Breast epithelium (tissue), 4 donors: ENCODE measurements at regions not wholly inside any gene's neighbourhood (a gene's known extent, or its start where the extent isn't known, plus 50 kb on each side); places are given as distances from the start of the nearest gene placed in this dataset.

ENCODE experiments used
- DNase-seq, 2 donors: peaks; one replicate each; pipeline ENCODE4 v3.0.0-alpha.2; 2019; ENCODE audit warnings: low spot score in 2 of 2
- H3K27ac ChIP-seq, 2 donors: fragments of 200-600 bp; sonication (generic) in 1 of 2; one replicate each; pipeline ENCODE4 v1.5.1; 2016 to 2019; ENCODE audit warnings: mild to moderate bottlenecking in 1 of 2
- H3K27me3 ChIP-seq, 2 donors: fragments of 200-600 bp; sonication (generic) in 1 of 2; one replicate each; pipeline versions ENCODE4 v1.5.1 to v1.6.0; 2017 to 2019; ENCODE audit warnings: control low read depth in 1 of 2, mild to moderate bottlenecking in 1 of 2
- H3K36me3 ChIP-seq: fragments of 200-600 bp; one replicate; pipeline ENCODE4 v1.5.1; 2019
- H3K4me1 ChIP-seq, 2 donors: fragments of 200-600 bp; sonication (generic); one replicate each; pipeline ENCODE4 v1.5.1; 2016 to 2019; ENCODE audit warnings: control low read depth in 1 of 2
- H3K4me3 ChIP-seq, 3 donors: fragments of 200-600 bp; sonication (generic); 1 replicate in 2 of 3; 2 replicates in 1 of 3; pipeline ENCODE4 v1.5.1; 2016 to 2019; ENCODE audit warnings: mild to moderate bottlenecking in 3 of 3, moderate library complexity in 2 of 3
- H3K9me3 ChIP-seq, 2 donors: fragments of 200-600 bp; sonication (generic) in 1 of 2; one replicate each; pipeline ENCODE4 v1.5.1; 2016 to 2019; ENCODE audit warnings: control low read depth in 1 of 2
- POLR2A ChIP-seq: fragments of 450-650 bp; IDR thresholded peaks from one replicate; pipeline ENCODE4 v1.6.1; 2016; ENCODE audit warnings: antibody characterized with exemption, mild to moderate bottlenecking, moderate library complexity
- POLR2AphosphoS5 ChIP-seq, 3 donors: sonication (generic); formaldehyde crosslinking; IDR thresholded peaks; one replicate each; pipeline ENCODE4 v1.6.1; 2017; ENCODE audit warnings: antibody characterized with exemption in 3 of 3
- intact Hi-C: fragments of 100-400 bp; cut with DNase I; formaldehyde crosslinking; loops from one replicate; pipeline ENCODE4 v1.15.1; 2023; ENCODE audit warnings: low total_unique reads
- TF ChIP-seq, protein P1 (sequence below), 3 donors: fragments of 450-650 bp; IDR thresholded peaks; one replicate each; pipeline ENCODE4 v1.5.1; 2016 to 2017; ENCODE audit warnings: antibody characterized with exemption in 3 of 3, mild to moderate bottlenecking in 3 of 3, moderate library complexity in 3 of 3

DNA sequence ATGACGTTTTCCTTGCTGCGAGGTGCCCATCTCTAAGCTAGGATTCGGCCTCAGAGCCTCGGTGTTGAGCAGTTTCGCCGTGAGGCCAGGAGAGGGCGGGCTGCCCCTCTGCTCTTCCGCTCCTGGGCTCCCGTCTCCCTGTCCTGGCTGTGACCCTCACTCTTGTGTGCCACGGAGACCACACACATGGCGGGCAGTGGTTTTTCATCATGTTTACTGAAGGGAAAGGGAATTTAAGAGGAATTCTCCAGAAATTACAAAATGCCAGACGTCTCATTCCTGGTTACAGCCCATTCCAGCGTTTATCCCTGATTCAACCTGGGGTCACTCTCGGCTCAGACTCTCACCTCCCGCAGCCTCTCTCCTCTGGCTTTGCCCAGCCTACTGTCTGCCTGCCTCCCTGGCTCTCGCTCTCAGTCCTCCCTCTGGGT lies 96.8 kb upstream of the ELAC2 start:
- peaks cover 0 to 6% of the 10 kb centered on the region in 2 donors for H3K27me3 ChIP-seq
- no peak overlapping the region for H3K27ac ChIP-seq
- H3K9me3 ChIP-seq, result no peaks in the 10 kb centered on the region
- no peak for TF ChIP-seq POLR2AphosphoS5 (IDR thresholded peaks at IDR 0.05)
- no peak for TF ChIP-seq POLR2A
- TF ChIP-seq, protein P1, sequence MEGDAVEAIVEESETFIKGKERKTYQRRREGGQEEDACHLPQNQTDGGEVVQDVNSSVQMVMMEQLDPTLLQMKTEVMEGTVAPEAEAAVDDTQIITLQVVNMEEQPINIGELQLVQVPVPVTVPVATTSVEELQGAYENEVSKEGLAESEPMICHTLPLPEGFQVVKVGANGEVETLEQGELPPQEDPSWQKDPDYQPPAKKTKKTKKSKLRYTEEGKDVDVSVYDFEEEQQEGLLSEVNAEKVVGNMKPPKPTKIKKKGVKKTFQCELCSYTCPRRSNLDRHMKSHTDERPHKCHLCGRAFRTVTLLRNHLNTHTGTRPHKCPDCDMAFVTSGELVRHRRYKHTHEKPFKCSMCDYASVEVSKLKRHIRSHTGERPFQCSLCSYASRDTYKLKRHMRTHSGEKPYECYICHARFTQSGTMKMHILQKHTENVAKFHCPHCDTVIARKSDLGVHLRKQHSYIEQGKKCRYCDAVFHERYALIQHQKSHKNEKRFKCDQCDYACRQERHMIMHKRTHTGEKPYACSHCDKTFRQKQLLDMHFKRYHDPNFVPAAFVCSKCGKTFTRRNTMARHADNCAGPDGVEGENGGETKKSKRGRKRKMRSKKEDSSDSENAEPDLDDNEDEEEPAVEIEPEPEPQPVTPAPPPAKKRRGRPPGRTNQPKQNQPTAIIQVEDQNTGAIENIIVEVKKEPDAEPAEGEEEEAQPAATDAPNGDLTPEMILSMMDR (IDR thresholded peaks at IDR 0.05), result peak; percentile 33 to 62 (median 53)
- peak overlapping the region in 1 of 3 donors; percentile 43 for H3K4me3 ChIP-seq
- no peak for DNase-seq
- no peaks in the 10 kb centered on the region for H3K4me1 ChIP-seq
- no peaks in the 10 kb centered on the region for H3K36me3 ChIP-seq
- intact Hi-C loops, result no loop called here

DNA sequence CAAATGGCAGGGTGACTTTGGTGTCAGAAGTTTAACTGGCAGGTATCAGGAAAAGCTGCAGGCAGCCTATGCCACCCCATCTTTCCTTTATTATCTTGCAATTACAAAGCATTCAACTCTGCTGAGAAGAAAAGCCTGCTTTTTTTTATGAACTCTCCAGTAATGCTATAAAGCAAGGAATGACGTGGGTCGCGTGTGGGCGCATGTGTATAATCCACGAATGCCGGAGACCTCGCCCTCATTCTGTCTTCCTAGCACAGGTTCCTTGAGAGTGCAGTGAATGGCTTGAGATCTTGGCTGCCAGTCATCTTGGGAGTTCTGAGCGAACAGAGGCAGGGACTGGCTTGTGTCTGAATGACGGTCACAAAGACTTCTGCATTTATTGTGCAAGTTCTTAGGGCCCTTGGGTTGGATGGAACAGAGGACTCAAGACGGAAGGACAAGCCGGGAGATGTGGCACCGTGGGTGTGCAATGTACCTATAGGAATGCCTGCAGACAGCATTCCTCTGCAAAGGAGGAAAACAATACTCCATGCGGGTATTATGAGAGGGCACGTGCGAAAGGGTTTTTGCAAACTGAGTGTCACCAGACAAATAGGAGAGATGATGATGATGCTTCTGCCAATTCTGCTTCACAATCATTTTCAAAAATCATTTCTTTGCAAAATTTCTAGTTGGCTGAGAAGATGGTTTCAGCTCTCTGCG lies 96.1 kb upstream of the ELAC2 start:
- Histone ChIP-seq H3K4me3 (no peak overlapping the region), H3K4me1 (no peaks in the 10 kb centered on the region), H3K27ac (no peak overlapping the region), H3K9me3 (no peaks in the 10 kb centered on the region), H3K27me3 (peaks cover 0 to 6% of the 10 kb centered on the region in 2 donors), H3K36me3 (no peaks in the 10 kb centered on the region)
- TF ChIP-seq, protein P1 (IDR thresholded peaks at IDR 0.05), result no peak
- TF ChIP-seq POLR2AphosphoS5 (IDR thresholded peaks at IDR 0.05) (no peak), POLR2A (no peak)
- intact Hi-C loops, result no loop called here
- DNase-seq, result no peak

DNA sequence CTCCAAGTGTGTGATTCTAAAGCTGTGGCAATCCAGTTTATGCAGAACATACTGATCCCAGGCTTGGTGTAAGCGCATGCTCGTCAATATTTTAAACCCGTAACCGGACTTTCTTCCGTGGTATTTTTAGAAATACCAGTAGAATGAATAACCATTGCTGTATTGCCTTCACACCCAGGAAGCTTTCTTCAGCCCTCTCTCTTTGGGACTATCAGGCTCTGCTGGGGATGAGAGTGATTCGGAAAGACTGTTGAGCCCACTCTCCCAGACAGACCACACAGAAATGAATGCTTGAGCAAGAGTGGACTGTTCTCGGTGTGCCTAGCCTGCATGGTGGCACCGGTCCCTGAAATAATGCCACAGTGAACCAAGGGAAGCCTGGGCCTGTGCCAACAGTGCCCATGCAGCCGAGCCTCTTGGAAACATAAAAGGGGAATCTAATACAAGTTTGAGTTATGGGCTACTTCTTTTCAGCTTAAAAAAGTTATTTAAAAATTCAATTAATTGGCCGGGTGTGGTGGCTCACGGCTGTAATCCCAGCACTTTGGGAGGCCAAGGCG lies 89.9 kb upstream of the ELAC2 start:
- no peak overlapping the region for H3K4me3 ChIP-seq
- H3K27me3 ChIP-seq, result no peaks in the 10 kb centered on the region
- DNase-seq, result no peak
- H3K36me3 ChIP-seq, result no peaks in the 10 kb centered on the region
- TF ChIP-seq, protein P1 (IDR thresholded peaks at IDR 0.05), result no peak
- TF ChIP-seq POLR2AphosphoS5 (IDR thresholded peaks at IDR 0.05), result no peak
- no peak for TF ChIP-seq POLR2A
- intact Hi-C loops, result no loop called here
- no peak overlapping the region for H3K27ac ChIP-seq
- no peaks in the 10 kb centered on the region for H3K4me1 ChIP-seq
- no peaks in the 10 kb centered on the region for H3K9me3 ChIP-seq

DNA sequence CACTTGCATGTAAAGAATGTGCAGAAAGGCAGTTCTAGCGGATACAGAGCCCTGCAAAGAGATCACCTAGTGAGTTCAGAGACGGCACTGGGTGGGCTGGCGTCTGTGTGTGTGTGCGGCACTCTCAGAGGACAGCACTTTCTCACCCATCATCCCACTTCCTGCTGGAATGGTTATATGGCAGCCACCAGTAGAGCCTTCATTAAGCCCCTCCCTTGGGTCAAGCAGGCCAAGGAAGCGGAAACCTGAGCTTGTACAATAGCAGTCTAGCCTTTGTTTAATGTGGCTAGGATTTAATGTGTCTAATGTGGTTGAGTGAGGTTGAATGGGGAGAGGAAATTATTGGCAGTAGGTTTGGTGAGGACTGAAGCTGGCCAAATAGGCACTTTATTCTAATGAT lies 88.3 kb upstream of the ELAC2 start:
- Histone ChIP-seq H3K36me3 (no peaks in the 10 kb centered on the region), H3K4me1 (no peaks in the 10 kb centered on the region), H3K9me3 (no peaks in the 10 kb centered on the region), H3K27ac (no peak overlapping the region), H3K27me3 (no peaks in the 10 kb centered on the region), H3K4me3 (no peak overlapping the region)
- intact Hi-C loops, result no loop called here
- no peak for DNase-seq
- TF ChIP-seq, protein P1 (IDR thresholded peaks at IDR 0.05), result no peak
- TF ChIP-seq POLR2A (no peak), POLR2AphosphoS5 (IDR thresholded peaks at IDR 0.05) (no peak)

DNA sequence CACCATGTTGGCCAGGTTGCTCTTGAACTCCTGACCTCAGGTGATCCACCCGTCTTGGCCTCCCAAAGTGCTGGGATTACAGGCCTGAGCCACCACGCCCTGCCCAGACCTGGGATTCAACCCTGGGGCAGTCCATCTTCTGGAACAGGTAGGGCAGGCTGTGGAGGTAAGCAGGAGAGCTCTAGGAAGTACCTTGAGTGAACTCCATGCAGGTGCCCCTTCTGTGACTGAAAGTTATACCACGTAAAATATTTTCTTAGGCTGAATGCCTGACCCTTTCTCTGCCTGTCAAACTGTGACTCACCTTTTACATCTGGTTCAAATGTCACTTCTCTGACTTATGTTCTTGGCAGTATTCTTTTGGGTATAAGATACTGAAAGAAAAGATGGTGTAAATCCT lies 86.7 kb upstream of the ELAC2 start:
- Histone ChIP-seq H3K4me1 (no peaks in the 10 kb centered on the region), H3K36me3 (no peaks in the 10 kb centered on the region), H3K9me3 (no peaks in the 10 kb centered on the region), H3K4me3 (no peak overlapping the region), H3K27me3 (no peaks in the 10 kb centered on the region), H3K27ac (no peak overlapping the region)
- TF ChIP-seq, protein P1 (IDR thresholded peaks at IDR 0.05), result no peak
- no peak for TF ChIP-seq POLR2A
- no peak for TF ChIP-seq POLR2AphosphoS5 (IDR thresholded peaks at IDR 0.05)
- no peak for DNase-seq
- intact Hi-C loops, result no loop called here
